ENCODE measurements at regions not wholly inside any gene's neighbourhood (a gene's known extent, or its start where the extent isn't known, plus 50 kb on each side); places are given as distances from the start of the nearest gene placed in this dataset.

GRCh38 chr14:104510794-104511611 is 68.6 kb upstream of the C14orf180 start:
- Histone ChIP-seq H3K27ac (ENCODE audit: low read depth in 2 of 2, low read length in 2 of 2) (no peak overlapping the region), H3K9me3 (ENCODE audit: control insufficient read depth in 2 of 2, low read length in 2 of 2) (no peaks in the 10 kb centered on the region), H3K4me3 (ENCODE audit: low read length in 2 of 2) (no peak overlapping the region), H3K27me3 (ENCODE audit: control insufficient read depth in 2 of 2, insufficient read depth in 2 of 2, low read length in 2 of 2) (no peaks in the 10 kb centered on the region), H3K36me3 (ENCODE audit: control insufficient read depth in 2 of 2, insufficient read depth in 2 of 2, low read length in 2 of 2) (no peaks in the 10 kb centered on the region), H3K9ac (ENCODE audit: low read depth in 1 of 2, low read length in 2 of 2) (no peak overlapping the region), H3K4me1 (ENCODE audit: control insufficient read depth in 2 of 2, insufficient read depth in 2 of 2, low read length in 2 of 2) (no peaks in the 10 kb centered on the region)

- Histone ChIP-seq H3K9me3 (ENCODE audit: control insufficient read depth in 2 of 2, low read length in 2 of 2) (no peaks in the 10 kb centered on the region), H3K9ac (ENCODE audit: low read depth in 1 of 2, low read length in 2 of 2) (no peak overlapping the region), H3K36me3 (ENCODE audit: control insufficient read depth in 2 of 2, insufficient read depth in 2 of 2, low read length in 2 of 2) (no peaks in the 10 kb centered on the region), H3K4me1 (ENCODE audit: control insufficient read depth in 2 of 2, insufficient read depth in 2 of 2, low read length in 2 of 2) (no peaks in the 10 kb centered on the region), H3K27ac (ENCODE audit: low read depth in 2 of 2, low read length in 2 of 2) (no peak overlapping the region), H3K4me3 (ENCODE audit: low read length in 2 of 2) (no peak overlapping the region), H3K27me3 (ENCODE audit: control insufficient read depth in 2 of 2, insufficient read depth in 2 of 2, low read length in 2 of 2) (no peaks in the 10 kb centered on the region)
Observed at GRCh38 chr14:104512061-104512460, 67.5 kb upstream of the C14orf180 start.

- no peaks in the 10 kb centered on the region for H3K36me3 ChIP-seq (ENCODE audit: control insufficient read depth in 2 of 2, insufficient read depth in 2 of 2, low read length in 2 of 2)
- no peak overlapping the region for H3K4me3 ChIP-seq (ENCODE audit: low read length in 2 of 2)
- H3K9me3 ChIP-seq (ENCODE audit: control insufficient read depth in 2 of 2, low read length in 2 of 2), result no peaks in the 10 kb centered on the region
- no peaks in the 10 kb centered on the region for H3K4me1 ChIP-seq (ENCODE audit: control insufficient read depth in 2 of 2, insufficient read depth in 2 of 2, low read length in 2 of 2)
- H3K27me3 ChIP-seq (ENCODE audit: control insufficient read depth in 2 of 2, insufficient read depth in 2 of 2, low read length in 2 of 2), result no peaks in the 10 kb centered on the region
- H3K27ac ChIP-seq (ENCODE audit: low read depth in 2 of 2, low read length in 2 of 2), result no peak overlapping the region
- no peak overlapping the region for H3K9ac ChIP-seq (ENCODE audit: low read depth in 1 of 2, low read length in 2 of 2)
Observed at GRCh38 chr14:104512771-104513640, 66.6 kb upstream of the C14orf180 start.

- H3K9me3 ChIP-seq (ENCODE audit: control insufficient read depth in 2 of 2, low read length in 2 of 2), result no peaks in the 10 kb centered on the region
- no peak overlapping the region for H3K4me3 ChIP-seq (ENCODE audit: low read length in 2 of 2)
- H3K9ac ChIP-seq (ENCODE audit: low read depth in 1 of 2, low read length in 2 of 2), result no peak overlapping the region
- H3K36me3 ChIP-seq (ENCODE audit: control insufficient read depth in 2 of 2, insufficient read depth in 2 of 2, low read length in 2 of 2), result no peaks in the 10 kb centered on the region
- H3K4me1 ChIP-seq (ENCODE audit: control insufficient read depth in 2 of 2, insufficient read depth in 2 of 2, low read length in 2 of 2), result no peaks in the 10 kb centered on the region
- H3K27me3 ChIP-seq (ENCODE audit: control insufficient read depth in 2 of 2, insufficient read depth in 2 of 2, low read length in 2 of 2), result no peaks in the 10 kb centered on the region
- H3K27ac ChIP-seq (ENCODE audit: low read depth in 2 of 2, low read length in 2 of 2), result no peak overlapping the region
Observed at GRCh38 chr14:104513641-104514046, 65.9 kb upstream of the C14orf180 start.

- Histone ChIP-seq H3K9me3 (ENCODE audit: control insufficient read depth in 2 of 2, low read length in 2 of 2) (no peaks in the 10 kb centered on the region), H3K4me1 (ENCODE audit: control insufficient read depth in 2 of 2, insufficient read depth in 2 of 2, low read length in 2 of 2) (no peaks in the 10 kb centered on the region), H3K9ac (ENCODE audit: low read depth in 1 of 2, low read length in 2 of 2) (no peak overlapping the region), H3K4me3 (ENCODE audit: low read length in 2 of 2) (no peak overlapping the region), H3K27ac (ENCODE audit: low read depth in 2 of 2, low read length in 2 of 2) (no peak overlapping the region), H3K36me3 (ENCODE audit: control insufficient read depth in 2 of 2, insufficient read depth in 2 of 2, low read length in 2 of 2) (no peaks in the 10 kb centered on the region), H3K27me3 (ENCODE audit: control insufficient read depth in 2 of 2, insufficient read depth in 2 of 2, low read length in 2 of 2) (no peaks in the 10 kb centered on the region)
Observed at GRCh38 chr14:104514156-104514848, 65.3 kb upstream of the C14orf180 start.

DNA sequence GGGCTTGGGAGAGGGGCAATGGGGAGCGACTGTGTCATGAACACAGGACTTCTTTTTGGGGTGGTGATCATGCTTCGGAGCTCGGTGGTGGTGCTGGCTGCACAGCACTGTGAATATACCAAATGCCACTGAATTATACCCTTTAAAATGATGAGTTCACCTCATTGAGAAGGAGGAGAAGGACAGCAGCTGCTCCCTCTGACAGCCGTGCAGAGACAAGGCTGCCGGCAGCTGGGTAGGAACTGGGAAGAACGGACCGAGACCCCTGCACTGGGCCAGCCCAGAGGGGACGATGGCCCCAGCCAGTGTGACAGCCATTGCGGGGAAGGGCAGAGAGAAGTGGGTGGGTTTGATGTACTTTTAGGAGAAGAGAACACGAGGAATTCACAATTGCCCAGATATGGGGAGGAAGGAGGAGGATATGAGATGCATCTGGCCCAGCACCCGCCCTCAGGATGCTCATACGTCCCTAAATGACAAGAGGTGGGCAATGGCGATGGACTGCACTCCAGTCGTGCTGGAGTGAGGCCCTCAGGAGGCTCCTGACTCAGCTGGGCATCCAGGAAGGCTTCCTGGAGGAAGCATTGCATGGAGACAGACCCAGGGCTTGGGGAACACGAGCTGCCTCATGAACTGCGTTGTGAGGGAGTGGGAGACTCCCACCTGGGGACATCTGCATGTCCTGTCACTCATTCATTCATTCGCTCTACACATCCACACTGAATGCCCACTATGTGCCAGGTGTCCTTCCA is 64.3 kb upstream of the C14orf180 start:
- no peaks in the 10 kb centered on the region for H3K36me3 ChIP-seq (ENCODE audit: control insufficient read depth in 2 of 2, insufficient read depth in 2 of 2, low read length in 2 of 2)
- no peak overlapping the region for H3K4me3 ChIP-seq (ENCODE audit: low read length in 2 of 2)
- H3K27ac ChIP-seq (ENCODE audit: low read depth in 2 of 2, low read length in 2 of 2), result no peak overlapping the region
- H3K9me3 ChIP-seq (ENCODE audit: control insufficient read depth in 2 of 2, low read length in 2 of 2), result no peaks in the 10 kb centered on the region
- H3K9ac ChIP-seq (ENCODE audit: low read depth in 1 of 2, low read length in 2 of 2), result no peak overlapping the region
- H3K27me3 ChIP-seq (ENCODE audit: control insufficient read depth in 2 of 2, insufficient read depth in 2 of 2, low read length in 2 of 2), result no peaks in the 10 kb centered on the region
- no peaks in the 10 kb centered on the region for H3K4me1 ChIP-seq (ENCODE audit: control insufficient read depth in 2 of 2, insufficient read depth in 2 of 2, low read length in 2 of 2)

- H3K9ac ChIP-seq (ENCODE audit: low read depth in 1 of 2, low read length in 2 of 2), result no peak overlapping the region
- no peaks in the 10 kb centered on the region for H3K4me1 ChIP-seq (ENCODE audit: control insufficient read depth in 2 of 2, insufficient read depth in 2 of 2, low read length in 2 of 2)
- H3K36me3 ChIP-seq (ENCODE audit: control insufficient read depth in 2 of 2, insufficient read depth in 2 of 2, low read length in 2 of 2), result no peaks in the 10 kb centered on the region
- H3K4me3 ChIP-seq (ENCODE audit: low read length in 2 of 2), result no peak overlapping the region
- H3K27me3 ChIP-seq (ENCODE audit: control insufficient read depth in 2 of 2, insufficient read depth in 2 of 2, low read length in 2 of 2), result no peaks in the 10 kb centered on the region
- no peaks in the 10 kb centered on the region for H3K9me3 ChIP-seq (ENCODE audit: control insufficient read depth in 2 of 2, low read length in 2 of 2)
- no peak overlapping the region for H3K27ac ChIP-seq (ENCODE audit: low read depth in 2 of 2, low read length in 2 of 2)
Observed at GRCh38 chr14:104515811-104516780, 63.5 kb upstream of the C14orf180 start.

GRCh38 chr14:104516906-104517305 is 62.7 kb upstream of the C14orf180 start:
- H3K4me1 ChIP-seq (ENCODE audit: control insufficient read depth in 2 of 2, insufficient read depth in 2 of 2, low read length in 2 of 2), result no peaks in the 10 kb centered on the region
- no peaks in the 10 kb centered on the region for H3K27me3 ChIP-seq (ENCODE audit: control insufficient read depth in 2 of 2, insufficient read depth in 2 of 2, low read length in 2 of 2)
- H3K4me3 ChIP-seq (ENCODE audit: low read length in 2 of 2), result no peak overlapping the region
- no peak overlapping the region for H3K9ac ChIP-seq (ENCODE audit: low read depth in 1 of 2, low read length in 2 of 2)
- H3K36me3 ChIP-seq (ENCODE audit: control insufficient read depth in 2 of 2, insufficient read depth in 2 of 2, low read length in 2 of 2), result no peaks in the 10 kb centered on the region
- H3K27ac ChIP-seq (ENCODE audit: low read depth in 2 of 2, low read length in 2 of 2), result no peak overlapping the region
- H3K9me3 ChIP-seq (ENCODE audit: control insufficient read depth in 2 of 2, low read length in 2 of 2), result no peaks in the 10 kb centered on the region

DNA sequence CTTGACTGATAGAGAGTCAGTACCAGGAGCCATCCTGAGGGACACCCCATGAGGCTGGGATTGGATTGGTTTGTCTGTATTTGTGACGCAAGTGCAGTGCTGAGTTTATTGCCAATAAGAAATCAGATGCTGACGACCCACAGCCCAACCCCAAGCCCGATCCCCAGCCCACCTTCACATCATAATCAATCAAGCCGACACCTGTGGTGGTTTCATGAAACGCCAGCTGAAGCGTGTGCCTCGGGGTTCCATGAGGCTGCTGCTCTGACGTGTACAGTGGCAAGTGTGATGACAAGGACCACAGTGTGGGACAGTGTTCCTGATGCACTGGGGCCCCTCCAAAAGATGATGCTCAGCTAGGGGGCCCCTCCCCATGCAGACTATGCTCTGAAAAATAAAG is 62.1 kb upstream of the C14orf180 start:
- Histone ChIP-seq H3K9me3 (ENCODE audit: control insufficient read depth in 2 of 2, low read length in 2 of 2) (no peaks in the 10 kb centered on the region), H3K27me3 (ENCODE audit: control insufficient read depth in 2 of 2, insufficient read depth in 2 of 2, low read length in 2 of 2) (no peaks in the 10 kb centered on the region), H3K4me1 (ENCODE audit: control insufficient read depth in 2 of 2, insufficient read depth in 2 of 2, low read length in 2 of 2) (no peaks in the 10 kb centered on the region), H3K36me3 (ENCODE audit: control insufficient read depth in 2 of 2, insufficient read depth in 2 of 2, low read length in 2 of 2) (no peaks in the 10 kb centered on the region), H3K4me3 (ENCODE audit: low read length in 2 of 2) (no peak overlapping the region), H3K27ac (ENCODE audit: low read depth in 2 of 2, low read length in 2 of 2) (no peak overlapping the region), H3K9ac (ENCODE audit: low read depth in 1 of 2, low read length in 2 of 2) (no peak overlapping the region)
